ENCODE measurements at regions not wholly inside any gene's neighbourhood (a gene's known extent, or its start where the extent isn't known, plus 50 kb on each side); places are given as distances from the start of the nearest gene placed in this dataset.
"Not testable (repeated sequence)": the region's sequence is repeated elsewhere in the genome, so short reads cannot be mapped to it uniquely, and the experiment has no call there.

DNA sequence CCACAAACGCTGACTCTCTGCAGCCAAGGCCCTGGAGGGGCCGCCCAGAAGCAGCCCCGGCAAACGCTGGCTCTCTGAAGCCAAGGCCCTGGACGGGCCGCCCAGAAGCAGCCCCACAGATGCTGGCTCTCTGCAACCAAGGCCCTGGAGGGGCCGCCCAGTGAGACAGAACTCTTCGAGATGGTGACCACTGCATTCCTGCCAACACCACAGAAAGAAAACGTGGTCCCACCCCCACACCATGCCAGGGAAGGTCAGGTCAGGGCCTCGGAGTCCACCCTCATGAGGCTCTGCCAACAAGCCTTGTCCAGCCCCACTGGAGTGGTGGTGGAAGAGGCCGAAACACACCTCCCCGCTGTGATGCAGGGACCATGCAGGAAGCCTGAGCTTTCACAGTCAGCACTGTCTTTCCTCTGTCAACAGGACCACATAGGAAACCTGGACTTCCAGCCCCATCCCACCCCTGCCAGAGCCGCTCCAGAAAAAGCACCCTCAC, 97.5 kb downstream of the DLL1 start:
- Mint-ChIP-seq H3K9me3 (peaks cover 40% of the 10 kb centered on the region), H3K4me3 (no peak overlapping the region), H3K36me3 (ENCODE audit: low read depth) (no peaks in the 10 kb centered on the region), H3K4me1 (ENCODE audit: low read depth) (no peaks in the 10 kb centered on the region), H3K27ac (no peak overlapping the region), H3K27me3 (ENCODE audit: low read depth) (peaks cover 3% of the 10 kb centered on the region)
- no peak for DNase-seq (ENCODE audit: low spot score)

DNA sequence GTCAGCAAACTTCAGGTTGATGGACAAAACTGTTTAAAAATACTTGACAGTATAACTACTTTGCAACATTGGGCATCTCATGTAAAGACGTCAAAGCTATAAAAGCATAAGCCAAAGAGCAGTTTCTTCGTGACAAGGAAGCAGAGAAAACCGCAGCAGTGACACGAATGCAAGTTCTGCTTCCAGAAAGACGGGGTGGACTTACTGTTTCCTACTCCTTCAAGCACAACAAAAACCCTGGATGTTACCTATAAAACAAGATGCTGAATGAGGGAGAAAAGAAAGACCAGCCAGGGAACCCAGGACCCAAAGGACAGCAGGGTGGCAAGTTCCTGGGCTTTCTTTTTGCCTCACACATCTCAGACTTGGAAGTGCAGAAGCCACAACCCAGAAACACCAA, 98.0 kb downstream of the DLL1 start:
- no peak for DNase-seq (ENCODE audit: low spot score)
- no peaks in the 10 kb centered on the region for H3K4me1 Mint-ChIP-seq (ENCODE audit: low read depth)
- no peak overlapping the region for H3K27ac Mint-ChIP-seq
- H3K4me3 Mint-ChIP-seq, result no peak overlapping the region
- peaks cover 40% of the 10 kb centered on the region for H3K9me3 Mint-ChIP-seq
- H3K36me3 Mint-ChIP-seq (ENCODE audit: low read depth), result no peaks in the 10 kb centered on the region
- H3K27me3 Mint-ChIP-seq (ENCODE audit: low read depth), result peaks cover 3% of the 10 kb centered on the region

DNA sequence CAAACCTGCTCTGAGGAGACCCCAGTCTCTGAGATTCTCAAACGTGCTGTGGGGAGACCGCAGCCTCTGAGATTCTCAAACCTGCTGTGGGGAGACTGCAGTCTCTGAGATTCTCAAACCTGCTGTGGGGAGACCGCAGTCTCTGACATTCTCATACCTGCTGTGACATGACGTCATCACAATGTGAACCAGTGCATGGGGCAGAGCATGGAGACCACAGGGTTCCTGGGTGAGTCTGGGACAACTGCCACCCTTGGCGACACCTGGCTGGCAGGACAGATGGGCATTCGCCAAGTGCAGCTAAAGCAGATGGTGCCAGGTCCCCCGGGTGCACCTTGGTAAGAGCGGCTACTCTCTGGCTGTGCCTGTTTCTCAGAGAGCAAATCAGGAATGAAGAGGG, 98.8 kb downstream of the DLL1 start:
- peaks cover 34% of the 10 kb centered on the region for H3K9me3 Mint-ChIP-seq
- not testable (repeated sequence) for H3K27me3 Mint-ChIP-seq (ENCODE audit: low read depth)

DNA sequence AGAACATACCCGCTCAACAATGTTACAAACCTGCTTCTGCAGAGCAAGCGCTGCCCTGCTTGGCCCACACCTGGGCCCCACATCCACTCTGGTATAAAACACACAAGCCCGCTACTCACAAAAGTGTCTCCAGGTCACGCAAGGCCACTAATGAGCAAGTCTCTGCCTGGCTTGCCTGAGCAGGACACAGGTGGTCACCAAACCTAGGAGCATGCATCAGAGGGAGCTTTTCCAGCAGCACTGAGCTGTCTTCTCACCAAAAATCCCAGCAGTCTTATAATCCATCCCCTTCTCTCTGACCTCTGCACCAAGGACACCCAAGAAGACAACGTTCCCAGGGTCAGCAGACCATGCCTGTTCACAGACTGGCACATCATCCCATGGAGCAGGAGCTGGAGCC, 100.8 kb downstream of the DLL1 start:
- Mint-ChIP-seq H3K4me1 (ENCODE audit: low read depth) (no peaks in the 10 kb centered on the region), H3K4me3 (no peak overlapping the region), H3K27me3 (ENCODE audit: low read depth) (no peaks in the 10 kb centered on the region), H3K9me3 (peaks cover 15% of the 10 kb centered on the region), H3K36me3 (ENCODE audit: low read depth) (no peaks in the 10 kb centered on the region), H3K27ac (no peak overlapping the region)
- DNase-seq (ENCODE audit: low spot score), result no peak

More for the DNA sequence above, 98.8 kb downstream of the DLL1 start:
- not testable (repeated sequence) for DNase-seq (ENCODE audit: low spot score); H3K36me3 Mint-ChIP-seq (ENCODE audit: low read depth); H3K4me3 Mint-ChIP-seq; H3K27ac Mint-ChIP-seq; H3K4me1 Mint-ChIP-seq (ENCODE audit: low read depth)

DNA sequence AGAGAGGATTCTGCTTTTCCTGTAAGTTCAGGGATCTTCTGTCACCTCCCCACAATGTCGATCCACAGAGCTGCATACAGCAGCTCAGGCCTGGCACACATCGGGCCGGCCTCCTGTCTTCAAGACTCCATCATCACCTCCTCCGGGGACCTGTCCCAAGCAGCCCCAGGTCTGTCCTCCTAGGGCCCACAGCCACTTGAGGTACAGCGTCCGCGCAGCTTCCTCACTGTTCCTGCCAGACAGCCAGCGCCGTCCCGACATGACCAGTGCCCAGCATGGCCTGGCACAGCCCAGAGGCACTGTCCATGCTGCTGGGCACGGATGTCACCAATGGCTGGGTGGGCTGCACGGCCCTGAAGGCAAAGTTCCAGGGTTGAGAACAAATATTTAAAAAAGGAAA, 101.6 kb downstream of the DLL1 start:
- no peaks in the 10 kb centered on the region for H3K36me3 Mint-ChIP-seq (ENCODE audit: low read depth)
- H3K9me3 Mint-ChIP-seq, result peaks cover 8% of the 10 kb centered on the region
- H3K27me3 Mint-ChIP-seq (ENCODE audit: low read depth), result no peaks in the 10 kb centered on the region

DNA sequence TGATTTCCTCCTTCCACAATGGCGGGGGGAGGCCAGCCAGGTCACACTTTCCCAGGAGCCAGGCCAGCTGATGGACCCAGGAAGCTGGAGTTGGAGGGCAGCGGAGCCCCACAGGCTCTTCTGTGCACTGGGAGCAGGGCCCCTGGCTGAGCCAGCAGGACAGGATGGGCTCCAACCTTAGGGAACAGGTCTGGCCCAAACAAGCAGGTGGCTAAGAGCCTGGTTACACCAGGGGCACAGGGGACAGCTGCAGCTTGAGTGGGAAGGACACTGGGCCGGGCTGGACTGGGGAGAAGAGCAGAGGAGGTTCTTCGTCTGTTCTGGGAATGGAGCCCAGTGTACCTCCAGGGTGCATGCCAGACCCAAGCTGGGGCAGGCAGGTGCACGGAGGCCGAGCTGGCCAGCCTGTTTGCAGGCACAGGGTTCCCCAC, 102.3 kb downstream of the DLL1 start:
- Mint-ChIP-seq H3K4me3 (no peak overlapping the region), H3K27me3 (ENCODE audit: low read depth) (no peaks in the 10 kb centered on the region), H3K9me3 (peaks cover 3% of the 10 kb centered on the region), H3K27ac (no peak overlapping the region), H3K36me3 (ENCODE audit: low read depth) (peaks cover under 1% of the 10 kb centered on the region), H3K4me1 (ENCODE audit: low read depth) (no peaks in the 10 kb centered on the region)
- no peak for DNase-seq (ENCODE audit: low spot score)

More for the DNA sequence above, 101.6 kb downstream of the DLL1 start:
- DNase-seq (ENCODE audit: low spot score), result no peak
- H3K4me3 Mint-ChIP-seq, result no peak overlapping the region
- H3K27ac Mint-ChIP-seq, result no peak overlapping the region
- H3K4me1 Mint-ChIP-seq (ENCODE audit: low read depth), result no peaks in the 10 kb centered on the region

DNA sequence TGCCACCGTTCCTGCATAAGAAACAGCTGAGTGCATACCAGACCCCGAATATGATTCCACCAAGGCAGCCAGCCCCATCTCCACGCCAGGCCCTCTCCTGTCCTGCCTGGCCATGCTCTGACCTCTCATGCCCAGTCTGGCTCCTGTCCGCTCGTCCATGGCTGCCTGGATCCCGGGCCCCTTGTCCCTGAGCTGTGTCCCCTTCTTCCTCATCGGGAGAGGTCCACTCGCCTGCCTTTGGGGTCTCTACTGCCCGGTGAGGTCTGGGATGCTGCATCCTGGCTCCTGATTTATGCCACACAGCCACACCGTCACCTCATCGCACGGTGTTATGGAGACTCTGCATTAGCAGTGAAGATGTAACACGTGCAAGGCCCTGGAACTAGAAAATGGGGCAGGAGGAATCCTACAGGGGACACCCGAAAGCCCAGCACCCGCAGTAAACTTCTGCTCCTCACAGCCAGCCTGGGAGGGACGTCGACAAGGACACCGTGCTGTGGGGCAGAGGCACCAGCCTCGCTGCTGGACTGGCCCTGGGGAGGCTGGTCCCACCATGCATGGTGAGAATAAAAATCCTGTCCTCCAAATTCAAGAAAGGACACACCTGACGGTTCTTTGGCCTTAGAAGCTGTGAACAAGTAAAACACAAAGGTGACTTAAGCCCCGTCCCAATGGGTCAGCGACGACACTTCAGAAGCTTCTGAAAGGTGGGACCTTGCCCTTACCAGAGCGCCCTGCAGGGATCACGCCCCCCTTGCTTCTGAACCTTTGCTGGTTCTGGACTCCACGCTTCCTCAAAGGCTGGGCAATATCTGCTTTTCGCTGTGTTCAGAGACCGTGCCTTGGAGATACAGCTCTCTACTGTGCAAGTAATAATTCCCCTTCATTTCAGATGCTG, 103.0 kb downstream of the DLL1 start:
- no peak overlapping the region for H3K4me3 Mint-ChIP-seq
- no peak overlapping the region for H3K27ac Mint-ChIP-seq

DNA sequence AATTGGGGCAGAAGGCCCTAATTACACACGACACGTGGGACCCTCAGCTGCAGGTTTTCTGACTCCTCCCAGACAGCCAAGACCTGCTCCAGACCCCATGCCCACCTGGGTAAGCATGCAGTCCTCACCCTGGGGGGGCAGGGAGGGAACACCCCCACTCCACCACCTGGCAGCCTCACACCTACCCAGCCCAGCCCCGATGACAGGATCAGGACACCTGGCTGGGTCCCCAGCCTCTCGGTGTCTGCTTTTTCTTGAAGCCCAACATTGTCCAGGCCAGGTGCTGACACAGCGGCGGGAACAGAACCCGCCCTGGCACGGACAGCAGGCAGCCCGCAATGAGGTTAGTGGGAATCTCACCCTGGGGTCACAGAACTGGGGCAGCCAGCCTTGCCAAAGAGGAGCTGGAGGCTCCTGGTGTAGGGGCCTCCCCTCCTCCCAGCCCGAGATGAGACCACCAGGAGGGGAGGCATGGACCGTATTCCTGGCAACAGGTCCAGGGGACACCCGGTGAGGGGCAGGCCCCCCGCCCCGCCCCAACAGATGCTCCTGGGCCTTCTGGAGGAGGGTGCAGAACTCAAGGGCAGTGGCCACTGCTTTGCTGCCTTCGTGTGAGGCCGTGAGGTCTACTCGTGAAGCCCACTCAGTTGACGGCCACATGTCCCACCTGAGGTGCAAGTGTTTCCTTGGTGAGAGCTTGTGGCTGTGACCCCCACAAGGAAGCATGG, 103.8 kb downstream of the DLL1 start:
- no peak for DNase-seq (ENCODE audit: low spot score)
- H3K27me3 Mint-ChIP-seq (ENCODE audit: low read depth), result no peaks in the 10 kb centered on the region
- H3K9me3 Mint-ChIP-seq, result peaks cover 6% of the 10 kb centered on the region
- no peak overlapping the region for H3K27ac Mint-ChIP-seq
- H3K4me1 Mint-ChIP-seq (ENCODE audit: low read depth), result no peaks in the 10 kb centered on the region
- no peak overlapping the region for H3K4me3 Mint-ChIP-seq
- H3K36me3 Mint-ChIP-seq (ENCODE audit: low read depth), result peaks cover 2% of the 10 kb centered on the region

More for the DNA sequence above, 103.0 kb downstream of the DLL1 start:
- no peak for DNase-seq (ENCODE audit: low spot score)
- no peaks in the 10 kb centered on the region for H3K4me1 Mint-ChIP-seq (ENCODE audit: low read depth)
- H3K9me3 Mint-ChIP-seq, result peaks cover 6% of the 10 kb centered on the region
- H3K27me3 Mint-ChIP-seq (ENCODE audit: low read depth), result no peaks in the 10 kb centered on the region
- peaks cover 2% of the 10 kb centered on the region for H3K36me3 Mint-ChIP-seq (ENCODE audit: low read depth)

DNA sequence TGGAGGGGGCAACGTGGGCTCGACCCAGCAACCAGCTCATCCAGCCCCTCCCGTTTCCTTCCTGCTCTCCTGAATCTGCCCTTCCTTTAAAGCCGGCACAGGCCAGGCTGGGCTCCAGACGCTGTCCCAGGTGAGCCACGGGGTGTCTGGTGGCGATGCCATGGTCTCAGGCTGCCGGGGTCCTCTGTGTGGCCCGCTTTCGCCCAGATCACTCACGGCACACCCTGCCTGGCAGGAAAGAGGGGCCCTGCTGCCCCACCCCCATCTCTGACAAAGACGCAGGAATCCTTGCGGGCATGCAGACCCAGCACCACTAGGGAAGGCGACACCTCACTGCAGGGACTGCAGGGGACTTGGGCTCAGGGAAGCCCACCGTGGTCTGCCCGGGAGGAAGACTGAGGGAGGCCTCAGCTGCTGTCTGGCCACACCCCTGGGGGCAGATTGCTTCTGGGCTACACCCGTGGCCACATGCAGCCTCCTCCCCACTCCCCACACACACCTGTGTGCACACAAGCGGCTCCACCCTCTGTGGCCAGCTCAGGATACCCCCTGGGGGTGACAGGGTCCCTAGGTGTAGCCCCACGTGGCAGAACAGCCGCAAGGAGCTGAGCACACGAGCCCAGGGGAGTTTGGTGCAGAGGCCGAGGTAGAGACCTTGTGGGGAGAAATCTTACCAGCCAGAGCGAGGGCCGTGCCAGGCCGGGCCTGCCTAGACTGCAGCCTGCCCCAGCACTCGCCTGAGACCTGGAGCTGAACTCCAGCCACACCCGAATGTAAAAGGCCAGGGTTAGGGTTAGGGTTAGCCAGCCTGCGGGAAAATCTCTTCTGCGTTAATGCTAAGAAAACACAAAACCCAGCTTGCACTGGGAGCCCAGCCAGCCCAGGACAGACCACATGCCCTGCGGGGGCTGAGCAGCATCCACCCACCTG, 104.6 kb downstream of the DLL1 start:
- Mint-ChIP-seq H3K4me3 (no peak overlapping the region), H3K9me3 (peaks cover 6% of the 10 kb centered on the region), H3K4me1 (ENCODE audit: low read depth) (no peaks in the 10 kb centered on the region)

DNA sequence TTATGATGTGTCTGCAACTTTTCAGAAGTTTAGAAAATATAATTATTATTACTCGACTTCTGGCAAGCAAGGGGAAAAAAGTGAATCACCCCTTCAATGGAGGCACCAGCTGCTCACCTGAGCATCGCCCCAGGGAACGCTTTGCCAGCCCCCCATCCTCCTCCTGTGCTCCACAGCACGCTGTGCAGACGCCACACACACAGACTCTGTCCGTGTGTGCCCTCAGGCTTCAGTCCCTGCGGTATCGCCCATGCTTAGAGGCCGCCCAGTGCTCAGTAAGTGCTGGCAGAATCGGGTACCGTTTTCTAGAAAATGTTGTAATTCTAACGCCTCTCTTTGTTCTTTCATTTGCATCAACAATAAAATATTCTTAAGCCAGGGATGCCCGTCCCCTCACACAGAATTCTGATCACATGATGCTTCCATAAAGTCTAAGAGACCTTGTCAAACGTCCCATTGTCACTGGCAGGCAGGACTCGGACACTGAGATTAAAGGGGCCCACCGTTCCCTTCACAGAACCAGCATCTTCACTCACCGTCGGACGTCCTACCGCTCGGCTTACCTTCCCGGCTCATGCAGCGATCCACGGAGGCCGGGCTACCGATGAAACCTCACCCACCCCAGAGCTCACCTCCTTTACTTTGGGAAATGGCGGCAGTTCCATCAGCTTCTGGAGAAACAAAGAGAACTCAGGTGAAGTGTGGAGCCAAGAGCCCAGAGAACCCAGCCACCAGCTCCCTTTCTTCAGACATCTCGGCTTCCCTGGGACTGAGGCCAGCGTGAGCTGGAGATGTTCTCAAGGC, 105.5 kb downstream of the DLL1 start:
- Mint-ChIP-seq H3K9me3 (peaks cover 6% of the 10 kb centered on the region), H3K4me1 (ENCODE audit: low read depth) (no peaks in the 10 kb centered on the region), H3K36me3 (ENCODE audit: low read depth) (peaks cover 2% of the 10 kb centered on the region), H3K27me3 (ENCODE audit: low read depth) (no peaks in the 10 kb centered on the region), H3K27ac (no peak overlapping the region), H3K4me3 (no peak overlapping the region)
- no peak for DNase-seq (ENCODE audit: low spot score)

More for the DNA sequence above, 104.6 kb downstream of the DLL1 start:
- Mint-ChIP-seq H3K27me3 (ENCODE audit: low read depth) (no peaks in the 10 kb centered on the region), H3K27ac (no peak overlapping the region), H3K36me3 (ENCODE audit: low read depth) (peaks cover 2% of the 10 kb centered on the region)
- no peak for DNase-seq (ENCODE audit: low spot score)

DNA sequence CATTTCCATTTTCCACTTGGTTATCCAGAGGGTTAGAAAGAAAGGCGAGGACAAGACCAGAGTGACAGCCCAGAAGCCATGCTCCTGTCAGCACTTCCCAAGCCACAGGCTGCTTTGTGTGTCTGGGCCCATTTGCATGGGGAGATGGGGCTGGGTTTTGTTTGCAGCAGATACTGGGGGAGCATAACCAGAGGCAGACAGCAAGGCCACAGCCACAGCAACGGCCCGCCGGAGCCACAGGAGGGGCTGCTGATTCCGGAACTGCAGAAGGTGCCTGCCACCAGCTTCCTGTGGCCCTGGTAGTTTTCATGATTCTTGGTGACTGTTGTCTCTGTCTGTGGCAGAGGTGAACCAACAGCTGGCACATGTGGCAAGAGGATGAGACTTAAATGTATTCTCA, 106.6 kb downstream of the DLL1 start:
- no peak for DNase-seq (ENCODE audit: low spot score)
- no peaks in the 10 kb centered on the region for H3K4me1 Mint-ChIP-seq (ENCODE audit: low read depth)
- peaks cover 2% of the 10 kb centered on the region for H3K36me3 Mint-ChIP-seq (ENCODE audit: low read depth)
- no peaks in the 10 kb centered on the region for H3K27me3 Mint-ChIP-seq (ENCODE audit: low read depth)
- peaks cover 6% of the 10 kb centered on the region for H3K9me3 Mint-ChIP-seq
- H3K4me3 Mint-ChIP-seq, result no peak overlapping the region
- H3K27ac Mint-ChIP-seq, result no peak overlapping the region

DNA sequence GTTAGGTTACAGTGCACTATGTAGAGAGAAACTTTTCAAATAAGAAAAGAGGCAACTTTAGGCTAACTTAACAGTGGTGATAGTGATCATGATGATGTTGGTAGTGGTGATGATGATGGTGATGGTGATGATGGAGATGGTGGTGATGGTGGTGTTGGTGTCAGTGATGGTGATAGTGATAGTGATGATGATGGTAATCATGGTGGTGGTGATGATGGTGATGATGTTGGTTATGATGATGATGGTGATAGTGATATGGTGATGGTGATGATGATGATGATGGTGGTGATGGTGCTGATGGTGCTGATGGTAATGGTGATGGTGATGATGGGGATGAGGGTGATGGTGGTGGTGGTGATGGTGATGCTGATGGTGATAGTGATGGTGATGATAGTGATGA, 107.4 kb downstream of the DLL1 start:
- peaks cover 6% of the 10 kb centered on the region for H3K9me3 Mint-ChIP-seq
- H3K36me3 Mint-ChIP-seq (ENCODE audit: low read depth), result peaks cover 2% of the 10 kb centered on the region
- H3K27ac Mint-ChIP-seq, result no peak overlapping the region
- no peak overlapping the region for H3K4me3 Mint-ChIP-seq
- no peaks in the 10 kb centered on the region for H3K4me1 Mint-ChIP-seq (ENCODE audit: low read depth)
- DNase-seq (ENCODE audit: low spot score), result no peak
- H3K27me3 Mint-ChIP-seq (ENCODE audit: low read depth), result no peaks in the 10 kb centered on the region

DNA sequence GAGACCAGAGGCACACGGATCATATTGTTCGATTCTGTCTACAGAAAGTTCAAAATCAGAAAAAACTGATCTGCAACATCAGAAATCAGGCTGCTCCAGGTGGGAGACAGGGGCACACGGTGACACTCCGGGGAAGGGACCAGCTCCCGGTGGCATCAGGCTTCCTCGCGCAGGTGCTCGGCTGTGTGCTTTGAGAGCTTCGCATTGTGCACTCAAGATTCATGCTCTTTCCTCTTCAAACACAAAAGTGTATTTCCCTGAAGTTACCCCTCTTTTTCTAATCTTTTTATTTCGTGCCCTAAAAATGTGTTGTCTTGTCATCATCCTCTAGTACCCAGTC, 108.1 kb downstream of the DLL1 start:
- H3K27me3 Mint-ChIP-seq (ENCODE audit: low read depth), result no peaks in the 10 kb centered on the region
- no peak overlapping the region for H3K4me3 Mint-ChIP-seq
- H3K9me3 Mint-ChIP-seq, result peaks cover 6% of the 10 kb centered on the region
- H3K4me1 Mint-ChIP-seq (ENCODE audit: low read depth), result no peaks in the 10 kb centered on the region
- peaks cover 2% of the 10 kb centered on the region for H3K36me3 Mint-ChIP-seq (ENCODE audit: low read depth)
- DNase-seq (ENCODE audit: low spot score), result no peak
- no peak overlapping the region for H3K27ac Mint-ChIP-seq

Measured in T-helper 2 cell treated with Interferon-gamma antibody and Interleukin-4, amounts not matched to agents 5 μg/mL and 100 μg/mL, for 36 hours (primary cell).